ENCODE measurements at regions not wholly inside any gene's neighbourhood (a gene's known extent, or its start where the extent isn't known, plus 50 kb on each side); places are given as distances from the start of the nearest gene placed in this dataset.

DNA sequence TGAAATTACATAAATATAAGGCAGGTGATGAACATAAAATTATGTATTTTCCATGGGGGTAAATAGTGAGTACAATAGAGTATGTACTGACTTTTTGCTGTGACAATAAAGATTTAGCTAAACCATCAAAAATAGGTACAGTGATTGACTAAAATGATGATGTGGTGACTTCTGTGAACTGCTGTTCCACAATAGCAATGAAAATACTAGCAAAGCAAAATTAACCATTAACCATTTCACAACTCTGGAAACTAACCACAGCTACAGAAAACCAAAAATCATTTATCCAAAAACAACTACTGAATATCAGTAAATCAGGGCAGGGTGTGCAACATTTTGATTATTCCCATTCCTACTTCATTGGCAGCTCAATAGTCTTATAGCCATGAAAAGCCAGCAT lies 161.4 kb upstream of the GYPC start:
- H3K36me3 Mint-ChIP-seq (ENCODE audit: low read depth, unreplicated experiment): peaks cover 3% of the 10 kb centered on the region
- no peak overlapping the region for H3K4me3 Mint-ChIP-seq (ENCODE audit: unreplicated experiment)
- H3K9me3 Mint-ChIP-seq (ENCODE audit: unreplicated experiment): peaks cover 6% of the 10 kb centered on the region
- DNase-seq (ENCODE audit: low spot score): no peak
- no peak overlapping the region for H3K27ac Mint-ChIP-seq (ENCODE audit: unreplicated experiment)
- H3K27me3 Mint-ChIP-seq (ENCODE audit: unreplicated experiment): no peaks in the 10 kb centered on the region
- TF ChIP-seq, protein P1, sequence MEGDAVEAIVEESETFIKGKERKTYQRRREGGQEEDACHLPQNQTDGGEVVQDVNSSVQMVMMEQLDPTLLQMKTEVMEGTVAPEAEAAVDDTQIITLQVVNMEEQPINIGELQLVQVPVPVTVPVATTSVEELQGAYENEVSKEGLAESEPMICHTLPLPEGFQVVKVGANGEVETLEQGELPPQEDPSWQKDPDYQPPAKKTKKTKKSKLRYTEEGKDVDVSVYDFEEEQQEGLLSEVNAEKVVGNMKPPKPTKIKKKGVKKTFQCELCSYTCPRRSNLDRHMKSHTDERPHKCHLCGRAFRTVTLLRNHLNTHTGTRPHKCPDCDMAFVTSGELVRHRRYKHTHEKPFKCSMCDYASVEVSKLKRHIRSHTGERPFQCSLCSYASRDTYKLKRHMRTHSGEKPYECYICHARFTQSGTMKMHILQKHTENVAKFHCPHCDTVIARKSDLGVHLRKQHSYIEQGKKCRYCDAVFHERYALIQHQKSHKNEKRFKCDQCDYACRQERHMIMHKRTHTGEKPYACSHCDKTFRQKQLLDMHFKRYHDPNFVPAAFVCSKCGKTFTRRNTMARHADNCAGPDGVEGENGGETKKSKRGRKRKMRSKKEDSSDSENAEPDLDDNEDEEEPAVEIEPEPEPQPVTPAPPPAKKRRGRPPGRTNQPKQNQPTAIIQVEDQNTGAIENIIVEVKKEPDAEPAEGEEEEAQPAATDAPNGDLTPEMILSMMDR (IDR thresholded peaks at IDR 0.05; ENCODE audit: unreplicated experiment): no peak
- H3K4me1 Mint-ChIP-seq (ENCODE audit: unreplicated experiment): no peaks in the 10 kb centered on the region

DNA sequence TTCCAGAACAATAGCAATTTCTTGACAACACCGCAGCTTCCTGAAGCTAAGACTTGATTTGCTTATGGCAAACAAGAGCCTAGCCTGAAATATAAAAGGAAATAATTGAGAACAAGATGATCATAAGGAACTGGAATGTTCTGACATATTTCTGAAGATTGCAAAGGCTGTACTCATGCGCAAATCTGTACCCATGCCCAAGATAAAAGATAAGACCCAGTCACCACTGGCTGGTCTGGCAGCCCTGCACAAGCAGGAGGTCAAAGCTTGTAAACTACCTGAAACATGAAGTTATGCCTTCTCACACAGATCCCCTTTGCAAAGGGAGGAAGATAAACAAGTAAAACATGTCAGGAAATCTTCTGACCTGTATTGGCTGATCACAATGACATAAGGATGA lies 160.8 kb upstream of the GYPC start:
- H3K36me3 Mint-ChIP-seq (ENCODE audit: low read depth, unreplicated experiment): peaks cover 3% of the 10 kb centered on the region
- H3K4me3 Mint-ChIP-seq (ENCODE audit: unreplicated experiment): no peak overlapping the region
- peaks cover 6% of the 10 kb centered on the region for H3K9me3 Mint-ChIP-seq (ENCODE audit: unreplicated experiment)
- DNase-seq (ENCODE audit: low spot score): no peak
- TF ChIP-seq, protein P1 (IDR thresholded peaks at IDR 0.05; ENCODE audit: unreplicated experiment): no peak
- H3K4me1 Mint-ChIP-seq (ENCODE audit: unreplicated experiment): no peaks in the 10 kb centered on the region
- no peak overlapping the region for H3K27ac Mint-ChIP-seq (ENCODE audit: unreplicated experiment)
- no peaks in the 10 kb centered on the region for H3K27me3 Mint-ChIP-seq (ENCODE audit: unreplicated experiment)

DNA sequence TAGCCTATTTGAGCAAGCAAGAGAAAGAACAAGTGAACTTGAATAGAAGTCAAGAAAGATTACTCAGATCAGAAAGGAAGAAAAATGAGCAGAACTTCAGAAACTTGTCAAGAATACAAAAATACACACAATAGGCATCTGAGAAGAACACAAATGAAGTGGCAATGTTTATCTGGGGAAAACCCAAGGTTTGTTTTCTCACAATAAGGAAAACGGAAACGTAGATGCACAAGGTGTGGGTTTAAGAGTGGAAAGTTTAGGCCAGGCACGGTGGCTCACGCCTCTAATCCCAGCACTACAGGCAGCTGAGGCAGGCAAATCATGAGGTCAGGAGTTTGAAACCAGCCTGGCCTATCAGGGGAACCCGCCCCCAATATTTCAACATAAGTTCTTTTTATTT lies 159.5 kb upstream of the GYPC start:
- H3K36me3 Mint-ChIP-seq (ENCODE audit: low read depth, unreplicated experiment): peaks cover 3% of the 10 kb centered on the region
- H3K27me3 Mint-ChIP-seq (ENCODE audit: unreplicated experiment): no peaks in the 10 kb centered on the region
- H3K9me3 Mint-ChIP-seq (ENCODE audit: unreplicated experiment): peaks cover 6% of the 10 kb centered on the region
- no peak overlapping the region for H3K4me3 Mint-ChIP-seq (ENCODE audit: unreplicated experiment)
- no peak for DNase-seq (ENCODE audit: low spot score)
- no peaks in the 10 kb centered on the region for H3K4me1 Mint-ChIP-seq (ENCODE audit: unreplicated experiment)
- no peak overlapping the region for H3K27ac Mint-ChIP-seq (ENCODE audit: unreplicated experiment)
- TF ChIP-seq, protein P1 (IDR thresholded peaks at IDR 0.05; ENCODE audit: unreplicated experiment): no peak

DNA sequence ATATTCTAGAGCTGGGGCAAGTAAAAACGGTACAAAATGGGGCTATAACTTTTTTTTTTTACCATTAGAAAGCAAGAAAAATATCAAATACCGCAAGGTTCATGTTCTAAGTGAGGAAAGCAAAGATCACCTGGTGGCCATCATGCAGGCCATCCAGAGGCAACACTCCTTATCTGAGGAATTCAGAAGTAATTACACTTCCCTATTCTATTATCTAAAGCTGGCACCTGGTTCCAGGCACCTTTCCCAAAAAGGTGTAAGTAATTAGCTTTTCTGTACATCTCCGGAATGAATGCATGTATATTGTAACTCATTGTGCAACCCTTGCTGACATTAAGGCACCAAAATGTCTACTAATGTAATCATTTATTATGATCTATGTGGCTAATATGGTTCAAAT lies 152.5 kb upstream of the GYPC start:
- no peaks in the 10 kb centered on the region for H3K9me3 Mint-ChIP-seq (ENCODE audit: unreplicated experiment)

DNA sequence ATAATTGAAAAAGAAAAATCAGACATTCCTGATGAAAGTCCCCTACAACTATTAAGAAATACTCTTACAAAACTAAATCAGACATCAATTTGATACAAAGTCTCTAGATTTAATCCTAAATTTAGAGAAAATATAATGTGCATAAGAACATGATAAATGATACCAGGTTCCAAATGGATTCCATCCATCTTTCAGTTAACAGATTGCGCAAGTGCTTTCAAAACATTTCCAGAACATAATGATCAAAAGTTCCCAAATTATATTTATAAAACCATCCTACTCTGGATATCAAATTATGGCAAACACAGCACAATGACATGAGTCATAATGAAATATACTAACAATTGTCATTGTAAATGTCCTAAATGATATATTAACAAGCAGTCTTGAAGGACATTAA lies 151.0 kb upstream of the GYPC start:
- Mint-ChIP-seq H3K9me3 (ENCODE audit: unreplicated experiment) (no peaks in the 10 kb centered on the region), H3K27ac (ENCODE audit: unreplicated experiment) (no peak overlapping the region), H3K4me3 (ENCODE audit: unreplicated experiment) (no peak overlapping the region), H3K36me3 (ENCODE audit: low read depth, unreplicated experiment) (no peaks in the 10 kb centered on the region), H3K27me3 (ENCODE audit: unreplicated experiment) (no peaks in the 10 kb centered on the region), H3K4me1 (ENCODE audit: unreplicated experiment) (peaks cover 14% of the 10 kb centered on the region)
- DNase-seq (ENCODE audit: low spot score): no peak
- TF ChIP-seq, protein P1 (IDR thresholded peaks at IDR 0.05; ENCODE audit: unreplicated experiment): no peak

More for the DNA sequence above, 152.5 kb upstream of the GYPC start:
- no peaks in the 10 kb centered on the region for H3K36me3 Mint-ChIP-seq (ENCODE audit: low read depth, unreplicated experiment)
- H3K27ac Mint-ChIP-seq (ENCODE audit: unreplicated experiment): no peak overlapping the region
- peaks cover 14% of the 10 kb centered on the region for H3K4me1 Mint-ChIP-seq (ENCODE audit: unreplicated experiment)
- no peak overlapping the region for H3K4me3 Mint-ChIP-seq (ENCODE audit: unreplicated experiment)
- H3K27me3 Mint-ChIP-seq (ENCODE audit: unreplicated experiment): no peaks in the 10 kb centered on the region
- DNase-seq (ENCODE audit: low spot score): no peak
- TF ChIP-seq, protein P1 (IDR thresholded peaks at IDR 0.05; ENCODE audit: unreplicated experiment): no peak

Data from endothelial cell (in vitro differentiated cells).